ENCODE measurements at regions not wholly inside any gene's neighbourhood (a gene's known extent, or its start where the extent isn't known, plus 50 kb on each side); places are given as distances from the start of the nearest gene placed in this dataset.

DNA sequence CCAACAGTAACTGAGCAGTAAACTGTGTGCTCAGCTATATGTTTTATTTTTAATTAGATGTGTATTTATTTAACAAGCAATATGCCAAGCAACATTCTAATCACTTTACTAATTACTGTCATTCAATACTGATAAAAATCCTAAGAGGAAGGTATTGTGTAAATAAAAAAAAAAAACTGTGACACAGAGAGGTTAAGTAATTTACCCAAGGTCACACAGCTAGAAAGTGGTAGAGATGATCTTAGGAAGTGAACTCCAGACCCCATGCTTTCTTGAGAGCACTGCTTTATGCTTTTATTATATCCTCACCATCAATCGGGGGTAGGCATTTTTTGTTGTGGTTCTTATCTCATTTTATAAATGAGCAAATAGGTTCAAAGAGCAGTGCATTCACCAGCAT lies 417.1 kb downstream of the RAB28 start:
- no peak for TF ChIP-seq POLR2A (IDR thresholded peaks at IDR 0.05)
- TF ChIP-seq, protein P1, sequence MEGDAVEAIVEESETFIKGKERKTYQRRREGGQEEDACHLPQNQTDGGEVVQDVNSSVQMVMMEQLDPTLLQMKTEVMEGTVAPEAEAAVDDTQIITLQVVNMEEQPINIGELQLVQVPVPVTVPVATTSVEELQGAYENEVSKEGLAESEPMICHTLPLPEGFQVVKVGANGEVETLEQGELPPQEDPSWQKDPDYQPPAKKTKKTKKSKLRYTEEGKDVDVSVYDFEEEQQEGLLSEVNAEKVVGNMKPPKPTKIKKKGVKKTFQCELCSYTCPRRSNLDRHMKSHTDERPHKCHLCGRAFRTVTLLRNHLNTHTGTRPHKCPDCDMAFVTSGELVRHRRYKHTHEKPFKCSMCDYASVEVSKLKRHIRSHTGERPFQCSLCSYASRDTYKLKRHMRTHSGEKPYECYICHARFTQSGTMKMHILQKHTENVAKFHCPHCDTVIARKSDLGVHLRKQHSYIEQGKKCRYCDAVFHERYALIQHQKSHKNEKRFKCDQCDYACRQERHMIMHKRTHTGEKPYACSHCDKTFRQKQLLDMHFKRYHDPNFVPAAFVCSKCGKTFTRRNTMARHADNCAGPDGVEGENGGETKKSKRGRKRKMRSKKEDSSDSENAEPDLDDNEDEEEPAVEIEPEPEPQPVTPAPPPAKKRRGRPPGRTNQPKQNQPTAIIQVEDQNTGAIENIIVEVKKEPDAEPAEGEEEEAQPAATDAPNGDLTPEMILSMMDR (IDR thresholded peaks at IDR 0.05), result no peak
